ENCODE measurements at regions not wholly inside any gene's neighbourhood (a gene's known extent, or its start where the extent isn't known, plus 50 kb on each side); places are given as distances from the start of the nearest gene placed in this dataset.

DNA sequence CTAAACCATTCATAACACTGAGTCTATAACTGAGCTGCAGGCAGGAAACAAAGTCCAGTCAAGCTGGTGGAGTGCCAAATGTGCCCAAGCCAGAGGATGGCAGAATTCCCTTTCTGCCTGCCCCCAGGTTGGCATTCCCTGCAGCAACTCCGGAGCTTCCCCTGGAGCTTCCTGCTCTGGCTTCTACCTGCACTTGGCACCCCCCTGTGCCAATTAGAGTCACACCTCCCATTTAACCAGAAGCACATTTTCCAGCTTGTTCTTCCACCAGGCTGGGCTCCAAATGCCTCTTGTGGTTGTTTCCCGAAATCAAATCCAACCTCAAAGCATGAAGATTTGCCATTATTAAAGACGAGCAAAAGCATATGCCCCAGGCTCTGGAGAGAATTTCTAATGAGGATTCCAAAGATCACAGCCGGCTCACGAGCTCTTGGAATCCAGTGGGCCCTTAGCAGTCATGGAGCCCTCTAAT is 294.5 kb downstream of the RRAGC start:
- H3K9me3 ChIP-seq (replicated peaks; ENCODE audit: low read length): no peaks in the 10 kb centered on the region
- H3K4me1 ChIP-seq (ENCODE audit: control insufficient read depth, insufficient read depth, low read length): no peaks in the 10 kb centered on the region
- no peak overlapping the region for H3K9ac ChIP-seq (ENCODE audit: low read depth, low read length)
- H3K27me3 ChIP-seq (ENCODE audit: control insufficient read depth, insufficient read depth, low read length): peaks cover 9% of the 10 kb centered on the region
- no peak overlapping the region for H3K4me2 ChIP-seq (ENCODE audit: low read length)
- H3K36me3 ChIP-seq (ENCODE audit: insufficient read depth, low read length): no peaks in the 10 kb centered on the region
- no peak overlapping the region for H3K4me3 ChIP-seq (ENCODE audit: low read length)

DNA sequence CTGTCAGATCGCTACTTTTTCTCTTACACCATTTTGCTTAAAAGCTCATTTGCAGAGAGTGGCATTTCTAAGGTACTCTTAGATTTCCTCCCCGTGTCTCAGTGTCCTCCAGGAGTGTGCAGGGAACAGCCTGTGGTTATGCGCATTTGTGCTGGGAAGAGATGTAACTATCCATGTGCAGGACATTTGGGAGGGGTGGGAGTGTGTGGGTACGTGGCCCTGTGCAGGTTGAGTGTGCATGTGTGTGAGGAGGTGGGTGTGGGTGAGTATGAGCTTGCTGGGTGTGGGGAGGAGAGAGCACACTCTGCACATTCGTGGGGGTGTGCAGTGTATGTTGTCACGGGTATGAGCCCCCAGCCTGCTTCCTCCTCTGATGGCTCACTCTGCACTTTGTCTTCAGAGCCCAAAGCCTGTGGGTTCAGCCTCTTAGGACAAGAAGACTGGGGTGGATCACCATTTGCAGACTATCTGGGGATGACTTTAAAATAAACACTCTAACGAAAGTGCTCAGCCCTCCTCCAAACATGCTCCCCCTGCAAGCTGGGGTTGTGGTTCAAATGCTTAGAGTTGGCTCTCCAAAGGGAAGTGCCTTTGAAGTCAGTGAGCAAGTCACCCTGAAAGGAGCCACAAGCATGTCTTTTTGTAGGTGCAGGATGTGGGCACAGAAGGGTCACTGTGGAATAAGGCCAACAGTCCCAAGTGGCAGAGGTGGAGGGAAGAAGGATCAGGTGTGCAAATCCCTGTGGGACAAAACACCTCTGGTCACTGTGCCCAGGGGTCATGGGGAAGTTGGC is 295.4 kb downstream of the RRAGC start:
- H3K36me3 ChIP-seq (ENCODE audit: insufficient read depth, low read length): no peaks in the 10 kb centered on the region
- peaks cover 13% of the 10 kb centered on the region for H3K27me3 ChIP-seq (ENCODE audit: control insufficient read depth, insufficient read depth, low read length)
- no peaks in the 10 kb centered on the region for H3K4me1 ChIP-seq (ENCODE audit: control insufficient read depth, insufficient read depth, low read length)
- no peak overlapping the region for H3K4me3 ChIP-seq (ENCODE audit: low read length)
- no peaks in the 10 kb centered on the region for H3K9me3 ChIP-seq (replicated peaks; ENCODE audit: low read length)
- H3K4me2 ChIP-seq (ENCODE audit: low read length): no peak overlapping the region
- no peak overlapping the region for H3K9ac ChIP-seq (ENCODE audit: low read depth, low read length)

DNA sequence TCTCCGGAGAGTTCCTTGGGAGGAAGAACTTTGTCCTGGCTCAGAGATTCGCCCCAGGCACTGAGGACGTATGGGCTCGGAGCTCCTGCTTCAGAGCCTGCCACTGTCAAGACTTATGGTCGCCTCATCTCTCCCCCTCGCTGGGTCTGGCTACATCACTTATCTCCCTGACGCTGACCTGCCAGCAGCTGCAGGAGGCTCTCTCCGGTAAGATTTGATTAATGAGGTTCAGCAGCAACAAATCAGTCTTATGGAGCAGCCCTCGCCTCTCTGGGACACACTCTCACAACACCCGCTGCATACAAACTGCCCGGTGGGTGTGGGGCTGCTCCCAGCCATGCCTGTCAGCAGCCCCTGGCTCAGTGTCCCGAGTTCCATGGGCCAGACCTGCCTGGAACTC is 297.8 kb downstream of the RRAGC start:
- Histone ChIP-seq H3K27me3 (ENCODE audit: control insufficient read depth, insufficient read depth, low read length) (peaks cover 24% of the 10 kb centered on the region), H3K9me3 (replicated peaks; ENCODE audit: low read length) (no peaks in the 10 kb centered on the region), H3K4me1 (ENCODE audit: control insufficient read depth, insufficient read depth, low read length) (no peaks in the 10 kb centered on the region), H3K9ac (ENCODE audit: low read depth, low read length) (no peak overlapping the region), H3K36me3 (ENCODE audit: insufficient read depth, low read length) (no peaks in the 10 kb centered on the region), H3K4me3 (ENCODE audit: low read length) (no peak overlapping the region), H3K4me2 (ENCODE audit: low read length) (no peak overlapping the region)

DNA sequence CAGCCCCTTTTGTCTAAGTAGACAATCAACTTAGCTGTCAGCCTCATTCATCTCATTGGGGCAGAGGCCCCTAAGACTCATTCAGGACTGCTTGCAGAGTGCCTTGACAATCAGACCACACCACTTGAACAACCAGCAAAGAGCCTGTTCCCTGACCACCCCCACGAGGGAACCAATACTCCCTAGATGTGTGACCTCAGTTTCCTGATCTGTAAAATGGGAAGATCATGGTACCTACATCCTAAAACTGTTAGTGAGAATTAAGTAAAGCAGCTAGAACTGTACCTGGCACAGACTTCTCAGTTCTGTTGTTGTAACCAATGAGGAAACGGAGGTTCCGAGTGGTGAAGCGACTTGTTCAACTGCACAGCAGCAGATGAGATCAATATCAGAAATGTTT is 298.5 kb downstream of the RRAGC start:
- H3K36me3 ChIP-seq (ENCODE audit: insufficient read depth, low read length): no peaks in the 10 kb centered on the region
- H3K9me3 ChIP-seq (replicated peaks; ENCODE audit: low read length): no peaks in the 10 kb centered on the region
- H3K4me3 ChIP-seq (ENCODE audit: low read length): no peak overlapping the region
- H3K27me3 ChIP-seq (ENCODE audit: control insufficient read depth, insufficient read depth, low read length): peaks cover 27% of the 10 kb centered on the region
- H3K4me2 ChIP-seq (ENCODE audit: low read length): no peak overlapping the region
- no peaks in the 10 kb centered on the region for H3K4me1 ChIP-seq (ENCODE audit: control insufficient read depth, insufficient read depth, low read length)
- H3K9ac ChIP-seq (ENCODE audit: low read depth, low read length): no peak overlapping the region

DNA sequence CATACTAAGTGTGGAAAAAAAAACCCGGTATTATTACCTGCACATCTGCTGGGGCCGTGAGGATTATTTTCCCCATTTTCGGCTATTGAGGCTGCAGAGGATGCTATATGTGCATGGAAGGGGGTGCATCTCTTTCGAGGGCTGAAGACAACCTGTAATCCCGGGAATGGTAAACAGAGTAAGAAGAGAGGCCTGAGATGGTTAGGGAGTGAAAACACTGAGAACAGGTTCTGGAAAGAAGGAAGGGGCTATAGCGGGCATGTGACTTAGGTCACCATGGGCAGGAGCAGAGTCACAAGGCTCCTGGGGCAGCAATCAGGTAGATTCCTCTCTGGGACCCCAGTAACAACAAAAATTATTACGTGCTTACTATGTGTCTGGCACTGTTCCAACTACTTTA is 299.1 kb downstream of the RRAGC start:
- Histone ChIP-seq H3K9ac (ENCODE audit: low read depth, low read length) (no peak overlapping the region), H3K4me1 (ENCODE audit: control insufficient read depth, insufficient read depth, low read length) (no peaks in the 10 kb centered on the region)

DNA sequence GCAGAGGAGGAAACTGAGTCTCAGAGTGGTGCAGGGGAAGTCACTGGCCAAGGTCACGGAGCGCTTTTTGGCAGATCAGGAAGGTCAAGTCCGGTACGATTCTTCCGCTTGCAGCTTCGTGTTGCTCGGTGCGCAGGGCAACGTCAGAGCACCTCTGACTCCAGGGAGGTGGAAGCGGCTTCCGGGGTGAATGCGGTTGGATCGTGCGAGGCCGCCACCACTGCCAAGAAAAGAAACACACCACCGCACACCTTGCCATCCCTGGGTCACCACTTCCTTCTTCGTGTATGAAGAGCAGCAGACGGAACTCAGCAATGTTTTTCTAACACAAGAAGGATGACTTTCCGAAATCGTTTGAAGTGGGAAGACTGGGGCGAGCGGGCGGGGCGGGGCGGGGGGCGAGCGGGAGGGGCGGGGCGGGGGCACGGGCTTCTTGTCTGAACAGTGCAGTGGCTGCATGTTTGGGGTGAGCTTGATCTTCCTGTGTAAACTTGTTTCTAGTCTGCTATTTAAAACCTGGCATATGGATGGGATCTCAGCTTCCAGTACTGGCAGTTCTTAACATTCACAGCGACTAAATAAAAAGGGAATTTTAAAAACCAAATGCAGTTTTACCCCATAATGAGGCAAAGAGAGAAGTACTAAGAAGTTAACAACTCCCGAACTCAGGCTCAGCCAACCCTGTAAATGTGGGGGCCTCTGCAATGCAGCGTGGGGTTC is 300.0 kb downstream of the RRAGC start:
- no peaks in the 10 kb centered on the region for H3K9me3 ChIP-seq (replicated peaks; ENCODE audit: low read length)
- H3K9ac ChIP-seq (ENCODE audit: low read depth, low read length): no peak overlapping the region
- H3K27me3 ChIP-seq (ENCODE audit: control insufficient read depth, insufficient read depth, low read length): peaks cover 23% of the 10 kb centered on the region
- no peak overlapping the region for H3K4me2 ChIP-seq (ENCODE audit: low read length)
- H3K4me3 ChIP-seq (ENCODE audit: low read length): no peak overlapping the region
- no peaks in the 10 kb centered on the region for H3K4me1 ChIP-seq (ENCODE audit: control insufficient read depth, insufficient read depth, low read length)
- no peaks in the 10 kb centered on the region for H3K36me3 ChIP-seq (ENCODE audit: insufficient read depth, low read length)

More for the DNA sequence above, 299.1 kb downstream of the RRAGC start:
- Histone ChIP-seq H3K4me2 (ENCODE audit: low read length) (no peak overlapping the region), H3K27me3 (ENCODE audit: control insufficient read depth, insufficient read depth, low read length) (peaks cover 24% of the 10 kb centered on the region), H3K36me3 (ENCODE audit: insufficient read depth, low read length) (no peaks in the 10 kb centered on the region), H3K9me3 (replicated peaks; ENCODE audit: low read length) (no peaks in the 10 kb centered on the region), H3K4me3 (ENCODE audit: low read length) (no peak overlapping the region)

DNA sequence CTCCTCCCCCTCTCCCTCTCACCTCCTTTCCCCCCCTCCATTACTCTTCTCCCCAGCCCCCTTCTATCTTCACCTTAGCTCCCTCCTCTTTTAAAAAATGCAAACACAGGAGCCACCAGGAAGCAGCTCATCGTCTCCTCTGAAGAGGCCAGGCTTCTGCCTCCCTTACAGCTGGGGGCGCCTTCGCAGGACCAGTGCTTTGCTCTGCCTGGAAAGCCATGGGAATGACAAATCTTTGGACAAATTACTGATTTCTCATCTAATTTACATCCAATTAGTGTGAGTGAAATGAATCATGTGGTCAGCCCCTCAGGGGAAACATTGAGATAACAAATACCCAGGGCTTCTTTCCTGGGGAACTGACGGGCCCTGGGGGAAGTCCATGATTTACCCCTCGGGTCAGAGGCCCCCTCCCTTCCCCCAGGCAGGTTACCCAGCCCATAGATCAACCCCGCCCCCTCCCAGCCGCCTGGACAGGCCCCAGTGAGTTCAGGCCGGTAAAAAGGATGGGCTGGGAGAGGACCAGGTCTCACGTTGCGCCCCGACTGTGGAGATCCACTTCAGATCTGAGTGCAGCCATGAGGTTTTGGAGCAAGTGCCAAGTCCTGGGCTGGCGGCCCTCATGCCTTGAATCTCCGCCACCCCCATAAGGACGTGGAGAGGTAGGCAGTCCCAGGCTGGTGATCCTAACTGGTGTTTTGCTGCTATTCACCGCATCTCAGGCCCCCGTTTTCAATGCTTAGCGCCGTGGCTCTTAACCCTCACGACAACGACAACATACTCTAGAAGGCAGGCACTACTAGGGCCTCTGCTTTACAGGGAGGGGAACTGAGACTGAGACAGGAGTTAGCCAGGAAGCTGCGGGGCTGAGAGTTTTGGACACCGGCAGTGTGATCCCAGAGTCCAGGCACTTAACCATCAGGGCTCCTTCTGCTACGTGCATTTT is 300.8 kb downstream of the RRAGC start:
- Histone ChIP-seq H3K9ac (ENCODE audit: low read depth, low read length) (no peak overlapping the region), H3K36me3 (ENCODE audit: insufficient read depth, low read length) (no peaks in the 10 kb centered on the region), H3K4me1 (ENCODE audit: control insufficient read depth, insufficient read depth, low read length) (no peaks in the 10 kb centered on the region), H3K4me3 (ENCODE audit: low read length) (no peak overlapping the region), H3K9me3 (replicated peaks; ENCODE audit: low read length) (no peaks in the 10 kb centered on the region), H3K27me3 (ENCODE audit: control insufficient read depth, insufficient read depth, low read length) (peaks cover 23% of the 10 kb centered on the region), H3K4me2 (ENCODE audit: low read length) (no peak overlapping the region)

DNA sequence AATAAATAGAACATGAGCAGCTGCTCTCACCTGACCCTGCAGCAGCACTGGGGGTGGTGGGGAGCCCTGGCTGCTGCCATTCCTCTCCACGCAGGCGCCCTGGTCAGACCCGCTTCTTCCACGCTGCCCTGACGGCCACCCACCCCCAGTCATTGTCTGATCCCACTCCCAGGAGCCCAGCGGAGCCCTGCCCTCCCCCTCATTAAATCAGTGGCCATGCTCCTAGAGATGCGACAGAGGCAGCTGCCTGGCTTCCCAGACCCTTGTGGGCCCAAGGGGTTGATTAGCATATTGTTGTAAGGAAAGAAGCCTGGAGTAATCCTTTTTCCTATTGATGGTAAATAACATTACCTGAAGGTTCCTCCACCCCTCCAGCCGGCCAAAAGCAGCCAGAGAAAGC is 301.5 kb downstream of the RRAGC start:
- no peak overlapping the region for H3K4me2 ChIP-seq (ENCODE audit: low read length)
- H3K27me3 ChIP-seq (ENCODE audit: control insufficient read depth, insufficient read depth, low read length): peaks cover 23% of the 10 kb centered on the region
- no peaks in the 10 kb centered on the region for H3K36me3 ChIP-seq (ENCODE audit: insufficient read depth, low read length)
- H3K4me1 ChIP-seq (ENCODE audit: control insufficient read depth, insufficient read depth, low read length): no peaks in the 10 kb centered on the region
- no peaks in the 10 kb centered on the region for H3K9me3 ChIP-seq (replicated peaks; ENCODE audit: low read length)
- no peak overlapping the region for H3K9ac ChIP-seq (ENCODE audit: low read depth, low read length)
- no peak overlapping the region for H3K4me3 ChIP-seq (ENCODE audit: low read length)

DNA sequence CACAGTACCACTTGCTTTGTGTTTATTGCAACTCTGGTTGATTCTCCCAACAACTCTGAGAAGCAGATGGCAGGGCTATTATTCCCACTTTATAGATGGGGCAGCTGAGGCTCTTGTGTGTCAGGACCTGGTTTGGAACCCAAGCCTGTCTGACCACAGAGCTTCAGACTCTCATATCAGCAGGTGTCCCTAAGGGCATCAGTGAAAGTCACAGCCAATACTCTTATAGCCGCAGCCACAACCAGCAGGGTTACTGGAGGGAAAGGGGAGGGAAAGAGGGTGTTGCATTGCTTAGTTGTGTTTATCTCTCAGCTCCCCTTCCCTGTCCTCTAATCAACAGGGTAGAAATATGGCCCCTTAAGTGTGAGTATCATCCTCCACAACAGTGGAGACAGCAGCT is 304.0 kb downstream of the RRAGC start:
- Histone ChIP-seq H3K4me3 (ENCODE audit: low read length) (no peak overlapping the region), H3K27me3 (ENCODE audit: control insufficient read depth, insufficient read depth, low read length) (peaks cover 18% of the 10 kb centered on the region), H3K9me3 (replicated peaks; ENCODE audit: low read length) (no peaks in the 10 kb centered on the region), H3K9ac (ENCODE audit: low read depth, low read length) (no peak overlapping the region), H3K4me2 (ENCODE audit: low read length) (no peak overlapping the region), H3K36me3 (ENCODE audit: insufficient read depth, low read length) (no peaks in the 10 kb centered on the region), H3K4me1 (ENCODE audit: control insufficient read depth, insufficient read depth, low read length) (no peaks in the 10 kb centered on the region)

DNA sequence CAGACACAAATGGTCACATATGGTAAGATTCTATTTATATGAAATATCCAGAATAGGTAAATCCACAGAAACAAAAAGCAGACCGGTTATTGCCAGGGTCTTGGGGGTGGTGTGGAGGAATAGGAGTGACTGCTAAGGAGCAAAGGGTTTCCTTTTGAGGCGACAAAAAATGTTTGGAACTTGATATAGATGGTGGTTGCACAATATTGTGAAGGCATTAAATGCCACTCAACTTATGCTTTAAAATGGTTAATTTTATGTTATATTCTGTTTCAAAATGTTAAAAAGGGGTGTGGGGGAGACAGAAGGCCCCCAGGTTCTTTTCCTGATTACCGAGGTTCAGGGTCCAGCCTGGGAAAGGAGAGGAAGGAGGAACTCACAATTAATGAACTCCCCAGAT is 304.4 kb downstream of the RRAGC start:
- H3K4me3 ChIP-seq (ENCODE audit: low read length): no peak overlapping the region
- peaks cover 18% of the 10 kb centered on the region for H3K27me3 ChIP-seq (ENCODE audit: control insufficient read depth, insufficient read depth, low read length)
- no peak overlapping the region for H3K9ac ChIP-seq (ENCODE audit: low read depth, low read length)
- H3K4me2 ChIP-seq (ENCODE audit: low read length): no peak overlapping the region
- H3K9me3 ChIP-seq (replicated peaks; ENCODE audit: low read length): no peaks in the 10 kb centered on the region
- no peaks in the 10 kb centered on the region for H3K4me1 ChIP-seq (ENCODE audit: control insufficient read depth, insufficient read depth, low read length)
- no peaks in the 10 kb centered on the region for H3K36me3 ChIP-seq (ENCODE audit: insufficient read depth, low read length)
